ENCODE measurements at regions not wholly inside any gene's neighbourhood (a gene's known extent, or its start where the extent isn't known, plus 50 kb on each side); places are given as distances from the start of the nearest gene placed in this dataset.

DNA sequence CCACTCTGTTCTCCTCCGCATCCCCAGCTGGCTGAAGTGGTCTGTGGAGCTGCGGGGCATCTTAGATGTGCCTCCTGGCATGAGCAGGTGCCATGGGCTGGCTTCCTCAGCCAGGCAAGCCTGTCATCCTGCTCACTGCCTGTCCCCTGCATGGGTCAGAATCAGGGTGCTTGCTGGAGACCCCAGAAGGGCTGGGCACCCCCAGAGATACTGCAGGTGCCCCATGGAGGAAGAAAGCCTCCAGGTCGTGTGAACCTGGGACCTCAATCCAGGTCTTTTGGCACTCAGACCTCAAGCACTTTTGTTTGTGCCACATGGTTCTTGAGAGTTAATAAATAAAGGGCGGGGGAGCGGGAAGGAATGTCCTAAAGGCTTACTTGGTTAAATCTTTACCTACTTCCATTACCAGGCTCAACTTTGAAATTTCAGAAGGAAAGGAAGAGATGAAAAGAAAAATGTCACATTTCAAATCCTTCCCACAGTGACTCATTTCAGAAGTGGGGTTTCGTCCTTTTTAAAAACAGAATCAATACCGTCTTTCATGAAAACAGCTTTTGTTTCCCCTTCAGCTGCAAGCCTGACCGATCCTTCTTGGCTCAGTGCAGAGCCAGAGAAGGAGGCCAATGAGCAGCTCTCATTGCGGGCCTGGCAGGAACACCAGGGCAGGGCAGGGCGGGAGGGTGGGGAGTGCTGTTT is 69.9 kb downstream of the RHOB start:
- TF ChIP-seq, protein P1, sequence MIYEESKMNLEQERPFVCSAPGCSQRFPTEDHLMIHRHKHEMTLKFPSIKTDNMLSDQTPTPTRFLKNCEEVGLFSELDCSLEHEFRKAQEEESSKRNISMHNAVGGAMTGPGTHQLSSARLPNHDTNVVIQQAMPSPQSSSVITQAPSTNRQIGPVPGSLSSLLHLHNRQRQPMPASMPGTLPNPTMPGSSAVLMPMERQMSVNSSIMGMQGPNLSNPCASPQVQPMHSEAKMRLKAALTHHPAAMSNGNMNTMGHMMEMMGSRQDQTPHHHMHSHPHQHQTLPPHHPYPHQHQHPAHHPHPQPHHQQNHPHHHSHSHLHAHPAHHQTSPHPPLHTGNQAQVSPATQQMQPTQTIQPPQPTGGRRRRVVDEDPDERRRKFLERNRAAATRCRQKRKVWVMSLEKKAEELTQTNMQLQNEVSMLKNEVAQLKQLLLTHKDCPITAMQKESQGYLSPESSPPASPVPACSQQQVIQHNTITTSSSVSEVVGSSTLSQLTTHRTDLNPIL (CRISPR knock-in tag; IDR thresholded peaks at IDR 0.05; ENCODE audit: low read depth): no peak
- TF ChIP-seq ISL1 (CRISPR knock-in tag; IDR thresholded peaks at IDR 0.05): no peak
- no peak for TF ChIP-seq SNAI2 (CRISPR knock-in tag; IDR thresholded peaks at IDR 0.05)
- TF ChIP-seq, protein P2, sequence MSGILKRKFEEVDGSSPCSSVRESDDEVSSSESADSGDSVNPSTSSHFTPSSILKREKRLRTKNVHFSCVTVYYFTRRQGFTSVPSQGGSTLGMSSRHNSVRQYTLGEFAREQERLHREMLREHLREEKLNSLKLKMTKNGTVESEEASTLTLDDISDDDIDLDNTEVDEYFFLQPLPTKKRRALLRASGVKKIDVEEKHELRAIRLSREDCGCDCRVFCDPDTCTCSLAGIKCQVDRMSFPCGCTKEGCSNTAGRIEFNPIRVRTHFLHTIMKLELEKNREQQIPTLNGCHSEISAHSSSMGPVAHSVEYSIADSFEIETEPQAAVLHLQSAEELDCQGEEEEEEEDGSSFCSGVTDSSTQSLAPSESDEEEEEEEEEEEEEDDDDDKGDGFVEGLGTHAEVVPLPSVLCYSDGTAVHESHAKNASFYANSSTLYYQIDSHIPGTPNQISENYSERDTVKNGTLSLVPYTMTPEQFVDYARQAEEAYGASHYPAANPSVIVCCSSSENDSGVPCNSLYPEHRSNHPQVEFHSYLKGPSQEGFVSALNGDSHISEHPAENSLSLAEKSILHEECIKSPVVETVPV (CRISPR knock-in tag; IDR thresholded peaks at IDR 0.05): no peak
- TF ChIP-seq PPARA (CRISPR knock-in tag; IDR thresholded peaks at IDR 0.05; ENCODE audit: borderline replicate concordance): no peak
- no peak for TF ChIP-seq RARB (CRISPR knock-in tag; IDR thresholded peaks at IDR 0.05)
- no peak for TF ChIP-seq ZFP3 (CRISPR knock-in tag; IDR thresholded peaks at IDR 0.05)
- TF ChIP-seq PATZ1 (CRISPR knock-in tag; IDR thresholded peaks at IDR 0.05; ENCODE audit: borderline replicate concordance): no peak
- TF ChIP-seq TOX (CRISPR knock-in tag; IDR thresholded peaks at IDR 0.05; ENCODE audit: borderline replicate concordance): no peak
- TF ChIP-seq, protein P3, sequence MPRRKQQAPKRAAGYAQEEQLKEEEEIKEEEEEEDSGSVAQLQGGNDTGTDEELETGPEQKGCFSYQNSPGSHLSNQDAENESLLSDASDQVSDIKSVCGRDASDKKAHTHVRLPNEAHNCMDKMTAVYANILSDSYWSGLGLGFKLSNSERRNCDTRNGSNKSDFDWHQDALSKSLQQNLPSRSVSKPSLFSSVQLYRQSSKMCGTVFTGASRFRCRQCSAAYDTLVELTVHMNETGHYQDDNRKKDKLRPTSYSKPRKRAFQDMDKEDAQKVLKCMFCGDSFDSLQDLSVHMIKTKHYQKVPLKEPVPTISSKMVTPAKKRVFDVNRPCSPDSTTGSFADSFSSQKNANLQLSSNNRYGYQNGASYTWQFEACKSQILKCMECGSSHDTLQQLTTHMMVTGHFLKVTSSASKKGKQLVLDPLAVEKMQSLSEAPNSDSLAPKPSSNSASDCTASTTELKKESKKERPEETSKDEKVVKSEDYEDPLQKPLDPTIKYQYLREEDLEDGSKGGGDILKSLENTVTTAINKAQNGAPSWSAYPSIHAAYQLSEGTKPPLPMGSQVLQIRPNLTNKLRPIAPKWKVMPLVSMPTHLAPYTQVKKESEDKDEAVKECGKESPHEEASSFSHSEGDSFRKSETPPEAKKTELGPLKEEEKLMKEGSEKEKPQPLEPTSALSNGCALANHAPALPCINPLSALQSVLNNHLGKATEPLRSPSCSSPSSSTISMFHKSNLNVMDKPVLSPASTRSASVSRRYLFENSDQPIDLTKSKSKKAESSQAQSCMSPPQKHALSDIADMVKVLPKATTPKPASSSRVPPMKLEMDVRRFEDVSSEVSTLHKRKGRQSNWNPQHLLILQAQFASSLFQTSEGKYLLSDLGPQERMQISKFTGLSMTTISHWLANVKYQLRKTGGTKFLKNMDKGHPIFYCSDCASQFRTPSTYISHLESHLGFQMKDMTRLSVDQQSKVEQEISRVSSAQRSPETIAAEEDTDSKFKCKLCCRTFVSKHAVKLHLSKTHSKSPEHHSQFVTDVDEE (CRISPR knock-in tag; IDR thresholded peaks at IDR 0.05): no peak
- TF ChIP-seq GLIS3 (CRISPR knock-in tag; IDR thresholded peaks at IDR 0.05): no peak
- no peak for TF ChIP-seq ZNF70 (CRISPR knock-in tag; IDR thresholded peaks at IDR 0.05)
- TF ChIP-seq ZNF565 (CRISPR knock-in tag; conservative IDR thresholded peaks at IDR 0.05; ENCODE audit: low read depth): no peak
- TF ChIP-seq BACH2 (CRISPR knock-in tag; IDR thresholded peaks at IDR 0.05; ENCODE audit: borderline replicate concordance): no peak

Measured in SK-N-SH treated with all-trans-retinoic acid at 6 μM for 48 hours (cell line).